Right ventricle myocardium inferior (tissue), 1 donor: ENCODE measurements at regions not wholly inside any gene's neighbourhood (a gene's known extent, or its start where the extent isn't known, plus 50 kb on each side); places are given as distances from the start of the nearest gene placed in this dataset.

Experiments used
- ATAC-seq: fragments of 200-7000 bp; cut with Tn5 transposase; one replicate; pipeline ENCODE4 v1.9.1; 2020; ENCODE audit warnings: mild to moderate bottlenecking, moderate library complexity
- DNase-seq: peaks from one replicate; pipeline ENCODE4 v3.0.0; 2021; ENCODE audit errors: missing footprints
- intact Hi-C: fragments of 100-400 bp; cut with DNase I; formaldehyde crosslinking; loops from one replicate; pipeline ENCODE4 v1.11.0; 2022
- donor health status: DM: no; HTN: yes; CAD: no; lungs with severe emphysema.

GRCh38 chr5:10825897-10826644 is 65.0 kb upstream of the DAP start:
- intact Hi-C loops = no loop called here
- no peak for DNase-seq
- no peak for ATAC-seq

GRCh38 chr5:10812218-10812617 is 51.2 kb upstream of the DAP start:
- no peak for ATAC-seq
- intact Hi-C loops = no loop called here

More at GRCh38 chr5:10812218-10812617, 51.2 kb upstream of the DAP start:
- DNase-seq = no peak
